HG02610 (cell line): ENCODE measurements at regions not wholly inside any gene's neighbourhood (a gene's known extent, or its start where the extent isn't known, plus 50 kb on each side); places are given as distances from the start of the nearest gene placed in this dataset.
"Not testable (repeated sequence)": the region's sequence is repeated elsewhere in the genome, so short reads cannot be mapped to it uniquely, and the experiment has no call there.

ENCODE experiments used
- ATAC-seq: cut with Tn5 transposase; IDR thresholded peaks from one replicate; pipeline ENCODE4 v1.9.1; 2021; ENCODE audit warnings: mild to moderate bottlenecking, moderate library complexity; ENCODE audit not compliant: unreplicated experiment

DNA sequence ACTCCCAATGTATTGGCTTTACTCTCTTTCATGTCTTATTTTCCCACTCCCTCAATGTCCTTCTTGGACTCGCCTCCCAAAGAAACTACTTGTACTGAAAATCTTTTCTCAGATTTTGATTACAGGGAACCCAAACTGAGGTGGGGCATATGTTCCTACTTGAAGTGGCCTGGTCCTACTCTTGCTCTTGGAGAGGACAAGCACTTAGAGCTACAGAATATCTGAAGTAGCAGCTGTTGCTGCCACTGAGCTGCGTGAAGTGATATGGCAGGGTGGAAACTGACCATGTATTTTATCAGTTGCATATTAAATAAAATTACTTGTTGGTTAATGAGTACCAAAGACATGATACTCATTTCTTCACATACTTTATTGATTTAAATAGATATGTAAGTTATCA, 129.5 kb downstream of the TSEN15 start:
- ATAC-seq: no peak

DNA sequence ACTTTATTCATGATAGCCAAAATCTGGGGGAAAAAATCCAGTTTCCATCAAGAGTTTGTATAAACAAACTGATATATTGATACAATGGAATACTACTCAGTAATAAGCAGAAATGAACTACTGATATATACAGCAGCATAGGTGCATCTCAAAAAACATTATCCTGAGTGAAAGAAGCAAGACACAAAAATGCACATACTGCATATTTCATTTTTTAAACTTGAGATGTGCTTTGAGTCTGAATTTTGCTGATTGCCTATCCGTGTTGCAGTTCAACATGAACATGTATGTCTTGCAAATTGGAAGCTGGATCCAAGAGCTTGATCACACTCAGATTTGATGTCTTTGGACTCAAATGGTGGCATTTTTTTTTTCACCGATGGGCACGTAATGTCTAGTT, 132.4 kb downstream of the TSEN15 start:
- no peak for ATAC-seq

DNA sequence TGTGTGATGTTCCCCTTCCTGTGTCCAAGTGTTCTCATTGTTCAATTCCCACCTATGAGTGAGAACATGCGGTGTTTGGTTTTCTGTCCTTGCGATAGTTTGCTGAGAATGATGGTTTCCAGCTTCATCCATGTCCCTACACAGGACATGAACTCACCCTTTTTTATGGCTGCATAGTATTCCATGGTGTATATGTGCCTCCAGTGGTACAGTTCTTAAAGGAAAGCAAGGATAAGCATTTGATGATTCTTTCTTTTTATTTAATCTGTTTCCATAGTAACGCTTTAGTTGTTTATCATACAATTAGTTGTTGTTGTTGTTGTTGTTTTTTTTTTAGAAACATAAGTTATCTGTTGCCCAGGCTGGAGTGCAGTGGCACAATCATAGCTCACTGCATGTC, 133.1 kb downstream of the TSEN15 start:
- ATAC-seq: not testable (repeated sequence)

DNA sequence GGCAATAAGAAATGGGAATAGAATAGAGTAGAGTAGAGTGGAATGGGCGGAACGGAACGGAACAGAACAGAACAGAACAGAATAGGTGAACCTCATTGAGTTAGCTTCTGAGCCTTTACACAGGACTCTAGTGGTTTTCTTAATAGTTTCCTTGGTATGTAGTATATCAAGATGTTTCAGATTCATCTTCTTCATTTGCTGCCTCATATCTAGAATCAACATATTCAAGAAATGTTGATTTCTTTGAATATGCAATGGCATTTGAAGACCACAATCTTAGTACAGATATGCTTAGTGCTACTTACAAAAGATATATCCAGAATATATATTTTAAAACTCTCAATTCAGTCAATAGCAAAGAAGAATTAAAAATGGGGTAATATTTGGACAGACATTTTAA, 133.8 kb downstream of the TSEN15 start:
- no peak for ATAC-seq

DNA sequence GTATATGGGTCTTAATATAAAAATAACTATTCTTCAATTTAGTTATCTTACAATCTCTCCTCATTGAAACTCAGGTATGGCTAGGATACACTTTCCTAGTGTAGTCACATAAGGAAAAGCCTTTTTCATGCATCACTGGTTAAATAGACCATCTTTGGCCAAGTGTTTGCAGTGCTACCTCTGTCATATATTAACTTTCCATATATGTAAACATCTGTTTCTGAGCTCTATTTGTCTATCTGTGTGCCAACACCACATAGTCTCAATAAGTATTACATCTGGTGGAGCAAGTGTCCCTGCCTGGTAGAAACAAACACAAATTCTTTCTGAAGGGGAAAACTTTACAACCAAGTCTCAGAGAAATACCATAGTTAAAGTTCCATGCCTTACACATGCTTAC, 134.6 kb downstream of the TSEN15 start:
- ATAC-seq: no peak

DNA sequence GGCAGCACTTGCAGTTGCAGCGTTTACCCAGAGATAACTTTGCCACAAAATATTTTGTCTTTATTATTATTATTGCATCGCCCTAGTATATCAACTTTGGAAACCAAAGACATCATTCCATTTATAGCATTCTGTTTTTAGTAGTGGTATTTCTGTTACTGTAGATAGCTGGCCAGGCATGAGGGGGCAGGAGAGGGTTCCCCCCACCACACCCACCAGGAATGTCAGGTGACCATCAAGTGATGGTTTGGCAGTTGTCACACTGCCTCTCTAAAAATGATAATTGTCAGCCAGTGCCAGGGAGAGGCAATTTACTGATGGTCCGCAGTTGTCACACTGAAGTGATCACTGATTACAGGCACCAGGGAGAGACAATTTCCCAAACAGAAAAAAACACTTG, 135.6 kb downstream of the TSEN15 start:
- ATAC-seq: no peak

DNA sequence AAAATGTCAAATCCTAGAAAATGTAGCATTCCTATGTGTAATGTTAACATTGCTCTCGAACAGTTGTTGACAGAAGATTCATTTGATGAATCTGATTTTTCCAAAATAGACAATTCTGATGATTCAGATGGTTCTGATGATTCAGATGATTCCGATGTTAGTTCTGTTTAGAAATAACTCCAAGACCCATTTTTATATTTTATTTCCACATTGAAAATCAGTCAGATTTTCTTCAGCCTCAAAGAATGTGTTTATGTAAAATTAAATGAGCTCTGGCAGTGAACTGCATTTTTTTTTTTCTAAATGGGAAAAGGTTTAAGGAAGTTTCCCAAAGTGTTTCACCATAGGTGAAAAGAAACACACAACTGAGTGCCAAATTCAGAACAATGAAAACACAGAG, 136.5 kb downstream of the TSEN15 start:
- no peak for ATAC-seq

DNA sequence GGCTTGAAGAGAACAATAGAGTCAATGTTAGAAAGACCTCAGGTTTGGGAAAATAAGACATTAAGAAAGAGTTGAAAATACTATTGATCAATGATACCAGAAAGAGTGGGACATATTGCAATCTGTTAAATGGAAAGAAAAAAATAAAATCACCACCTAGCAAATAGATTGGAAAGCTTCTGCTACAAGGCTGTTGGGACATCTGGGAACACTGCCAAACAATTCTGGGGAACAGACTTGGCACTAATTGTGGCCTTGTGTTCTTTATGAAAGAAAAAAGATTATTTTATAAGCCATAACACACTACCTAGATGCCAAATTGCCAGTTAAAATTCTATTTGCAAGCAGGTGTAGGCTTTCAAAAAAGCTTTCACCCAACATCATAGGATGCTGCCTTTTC, 137.8 kb downstream of the TSEN15 start:
- no peak for ATAC-seq

DNA sequence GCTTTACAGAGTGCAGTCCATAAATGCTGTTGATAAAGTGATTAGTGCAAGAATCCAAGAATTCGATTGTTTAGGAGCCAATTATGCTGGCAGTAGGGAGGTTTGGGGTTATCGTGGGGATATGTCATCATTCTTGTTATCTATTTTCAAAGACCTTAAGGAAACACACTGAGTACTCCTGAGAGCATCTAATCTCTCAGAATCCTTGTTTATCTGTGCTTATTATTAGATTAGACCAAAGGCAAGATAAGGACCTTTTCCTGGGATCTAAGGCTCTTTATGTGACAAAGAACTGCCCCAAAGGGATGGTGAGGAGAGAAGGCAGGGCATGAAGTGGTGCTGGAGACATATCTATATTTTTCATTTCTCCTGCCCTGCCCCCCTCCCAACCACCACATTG, 139.1 kb downstream of the TSEN15 start:
- no peak for ATAC-seq

DNA sequence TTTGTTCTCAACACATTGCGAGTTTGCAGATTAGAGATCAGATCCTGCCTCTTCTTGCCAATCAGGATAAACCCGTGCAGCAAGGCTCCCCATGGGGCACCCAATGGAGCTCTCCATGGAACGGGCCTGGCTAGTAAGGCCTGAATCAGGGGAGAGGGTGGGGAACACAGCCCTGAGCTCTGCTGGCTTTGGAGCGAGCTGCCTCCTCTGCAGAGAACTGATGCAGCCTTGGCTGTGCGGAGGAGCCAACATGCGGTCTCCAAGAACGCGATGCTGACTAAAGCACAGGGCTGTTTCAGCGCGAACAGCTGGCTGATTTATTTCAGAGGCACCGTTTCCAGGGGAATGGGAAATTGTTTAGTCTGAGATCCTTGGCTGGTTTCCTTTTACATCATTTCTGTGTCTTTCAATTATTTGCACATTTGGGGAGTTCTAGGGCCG, 139.7 kb downstream of the TSEN15 start:
- ATAC-seq: no peak

DNA sequence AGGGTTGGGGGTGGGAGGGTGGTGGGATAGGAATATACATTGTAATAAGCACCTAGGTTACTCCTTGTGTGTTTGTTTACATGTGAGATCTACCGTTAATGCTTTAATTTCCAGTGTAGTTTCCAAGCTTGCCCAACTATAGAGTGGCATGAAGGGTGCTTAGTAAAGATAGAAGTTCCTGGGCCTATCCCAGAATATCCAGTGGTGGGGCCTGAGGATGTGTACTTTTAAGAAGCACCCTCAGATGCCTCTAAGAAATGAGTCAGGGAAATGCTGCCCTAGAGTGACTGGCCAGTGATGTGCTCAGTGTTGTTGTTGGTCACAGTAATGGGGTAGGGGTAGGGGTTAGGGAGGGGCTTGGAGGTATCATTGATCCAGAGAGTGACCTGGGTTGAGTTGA, 141.3 kb downstream of the TSEN15 start:
- no peak for ATAC-seq

DNA sequence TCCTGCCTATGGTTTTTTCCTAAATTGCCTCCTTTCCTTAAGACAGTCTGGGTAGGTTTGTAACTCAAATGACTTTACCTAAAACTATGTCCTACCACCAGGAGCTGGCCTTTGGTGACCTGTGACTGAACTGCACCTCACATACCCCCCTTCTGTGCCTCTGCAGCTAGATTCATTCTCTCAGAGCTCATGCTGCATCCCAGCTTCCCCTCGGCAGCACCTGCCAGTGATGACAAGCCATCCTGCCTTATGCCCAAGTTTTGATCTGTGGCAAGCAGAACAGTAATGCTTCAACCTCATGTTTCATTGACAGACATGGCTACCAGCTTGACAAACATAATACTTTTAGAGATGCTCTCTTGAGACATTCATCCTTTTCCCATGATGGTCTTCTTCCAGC, 141.9 kb downstream of the TSEN15 start:
- no peak for ATAC-seq

DNA sequence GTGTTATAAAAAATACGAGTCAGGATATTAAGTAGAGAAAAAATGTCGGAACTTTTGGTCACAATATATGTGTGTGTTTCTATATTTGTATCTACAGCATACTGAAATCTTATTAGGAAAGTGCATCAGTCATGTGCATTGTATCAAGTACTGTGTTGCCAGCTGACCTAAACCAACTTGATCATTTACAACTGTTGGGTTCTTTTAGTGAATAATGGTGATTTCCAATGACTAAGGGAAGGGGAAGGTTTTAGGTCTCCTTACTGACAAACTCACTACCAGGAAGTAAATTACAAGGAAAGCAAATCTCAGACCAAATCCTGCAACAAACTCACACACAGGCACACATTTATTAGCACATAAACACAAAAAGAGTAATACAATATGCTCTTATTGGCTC, 142.7 kb downstream of the TSEN15 start:
- no peak for ATAC-seq

DNA sequence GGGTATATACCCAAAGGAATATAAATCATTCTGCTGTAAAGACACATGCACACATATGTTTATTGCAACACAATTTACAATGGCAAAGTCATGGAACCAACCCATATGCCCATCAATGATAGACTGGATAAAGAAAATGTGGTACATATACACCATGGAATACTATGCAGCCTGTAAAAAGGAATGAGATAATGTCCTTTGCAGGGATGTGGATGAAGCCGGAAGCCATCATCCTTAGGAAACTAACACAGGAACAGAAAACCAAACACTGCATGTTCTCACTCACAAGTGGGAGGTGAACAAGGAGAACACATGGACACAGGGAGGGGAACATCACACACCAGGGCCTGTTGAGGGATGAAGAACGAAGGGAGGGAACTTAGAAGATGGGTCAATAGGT, 144.2 kb downstream of the TSEN15 start:
- not testable (repeated sequence) for ATAC-seq

DNA sequence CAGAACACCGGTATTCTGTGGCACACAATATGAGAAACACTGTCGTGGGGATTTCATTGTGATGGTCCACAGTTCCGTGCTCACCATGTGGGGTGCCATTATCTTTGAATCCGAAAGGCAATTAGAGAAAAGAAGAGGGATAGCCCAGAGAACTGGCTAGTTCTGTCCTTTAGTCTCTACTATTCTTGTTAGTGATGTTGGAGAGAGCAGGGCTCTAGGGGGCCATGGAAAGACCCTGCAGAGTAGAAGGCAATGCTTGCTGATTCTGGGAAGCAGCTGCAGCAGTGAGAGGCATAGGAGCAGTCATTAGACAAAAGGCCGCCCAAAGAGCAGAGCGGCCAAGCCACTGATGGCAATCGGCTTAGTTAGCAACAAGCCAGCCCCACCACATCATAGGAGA, 146.3 kb downstream of the TSEN15 start:
- no peak for ATAC-seq

DNA sequence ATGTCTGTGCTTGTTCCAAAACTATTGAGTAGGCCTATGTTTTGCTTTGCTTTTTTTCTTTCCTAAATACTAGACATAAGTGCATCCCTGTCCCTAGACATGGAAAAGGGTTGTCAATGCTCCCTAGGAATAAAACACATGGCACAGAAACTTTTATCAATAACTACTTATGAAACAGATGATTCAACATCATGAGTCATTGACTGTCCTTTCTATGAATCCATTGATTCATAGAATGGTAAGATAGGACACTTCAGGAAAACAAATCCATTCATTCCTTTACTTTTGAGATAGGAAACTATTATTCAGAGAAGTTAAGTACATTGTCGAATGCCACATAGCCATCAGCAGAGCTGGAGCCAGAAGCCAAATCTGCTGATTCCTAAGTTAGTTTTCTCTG, 147.5 kb downstream of the TSEN15 start:
- no peak for ATAC-seq

DNA sequence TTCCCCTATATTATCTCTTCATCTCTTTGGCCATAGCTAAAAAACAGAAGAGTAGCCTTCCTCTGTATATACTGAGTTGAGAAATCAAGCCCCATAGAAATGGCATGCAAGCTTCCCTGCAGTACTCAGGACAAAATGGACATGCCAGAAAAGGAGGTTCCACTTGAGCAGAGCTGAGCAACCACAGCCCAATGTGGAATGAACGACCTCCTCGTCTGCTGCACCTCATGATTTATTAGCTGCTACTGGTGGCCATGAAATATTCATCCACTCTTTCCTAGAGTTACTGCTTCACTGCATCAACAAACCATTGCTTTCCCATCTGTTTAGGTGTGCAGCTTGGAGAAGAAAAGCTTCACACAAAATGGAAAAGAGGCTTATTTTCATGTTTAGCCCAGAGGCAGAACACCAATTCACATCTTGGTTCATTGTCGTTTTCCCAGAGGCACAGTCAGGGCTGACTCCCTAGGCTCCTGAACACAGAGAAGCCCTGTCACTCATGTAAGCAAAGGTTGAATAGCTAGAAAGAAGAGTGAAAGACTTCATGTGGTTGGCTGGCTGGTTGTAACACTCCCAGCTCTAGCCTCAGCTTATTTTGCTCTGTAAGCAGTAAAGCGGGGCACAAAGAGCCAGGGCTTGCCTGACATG, 148.0 kb downstream of the TSEN15 start:
- ATAC-seq: no peak

DNA sequence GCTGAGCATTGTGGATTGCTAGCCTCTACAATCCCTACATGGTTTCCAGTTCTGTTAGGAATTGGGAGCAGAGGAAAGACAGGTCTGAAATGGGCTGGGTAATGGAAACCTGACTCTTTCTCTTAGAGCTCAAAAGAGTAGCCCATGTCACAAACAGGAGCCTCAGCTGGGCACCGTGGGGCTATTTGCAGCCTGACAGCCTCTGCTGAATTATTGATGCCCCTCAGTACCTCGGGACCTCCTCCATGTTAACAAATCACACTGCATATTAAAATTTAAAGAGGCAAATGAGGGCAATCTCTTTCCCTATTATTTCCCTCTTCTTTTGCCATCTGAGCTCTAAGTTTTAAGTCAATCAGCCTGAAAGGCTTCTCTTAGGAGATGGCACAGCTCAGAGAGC, 157.1 kb downstream of the TSEN15 start:
- no peak for ATAC-seq

DNA sequence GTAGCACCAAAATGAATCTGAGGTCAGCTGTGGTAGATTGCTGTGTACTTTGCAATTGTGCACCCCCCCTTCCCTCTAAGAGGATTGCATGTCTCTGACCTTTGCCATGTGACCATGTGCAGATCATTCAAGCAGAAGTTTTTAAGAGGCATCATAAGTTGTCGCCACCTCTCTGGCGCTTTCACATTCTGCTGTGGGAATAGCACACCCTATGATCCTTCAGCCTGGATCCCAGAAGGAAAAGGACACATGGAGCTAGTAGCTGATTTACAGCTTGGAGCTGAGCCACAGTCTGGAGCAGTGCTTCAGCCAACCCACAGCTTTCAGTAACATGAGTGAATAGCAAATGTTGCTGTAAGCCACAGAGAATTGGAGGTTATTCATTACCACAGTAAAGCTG, 158.5 kb downstream of the TSEN15 start:
- no peak for ATAC-seq

DNA sequence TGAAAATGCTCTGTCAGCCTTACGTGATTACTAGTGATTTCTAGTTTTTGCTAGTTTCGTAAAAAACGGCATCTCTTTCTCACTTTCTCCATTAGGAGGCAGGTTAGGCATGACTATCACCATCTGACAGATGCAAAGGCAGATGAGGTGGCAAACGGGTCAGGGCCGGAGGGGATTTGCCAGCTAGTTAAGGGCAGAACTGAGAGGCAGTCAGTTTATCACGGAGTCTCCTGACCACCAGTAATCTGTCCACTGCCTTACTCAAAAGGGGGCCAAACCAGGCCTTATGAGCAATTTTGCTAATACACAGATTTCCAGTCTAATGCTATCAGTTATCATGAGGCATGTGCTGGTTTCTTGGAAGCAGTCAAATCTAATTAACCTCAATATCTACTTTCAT, 159.3 kb downstream of the TSEN15 start:
- ATAC-seq: no peak

DNA sequence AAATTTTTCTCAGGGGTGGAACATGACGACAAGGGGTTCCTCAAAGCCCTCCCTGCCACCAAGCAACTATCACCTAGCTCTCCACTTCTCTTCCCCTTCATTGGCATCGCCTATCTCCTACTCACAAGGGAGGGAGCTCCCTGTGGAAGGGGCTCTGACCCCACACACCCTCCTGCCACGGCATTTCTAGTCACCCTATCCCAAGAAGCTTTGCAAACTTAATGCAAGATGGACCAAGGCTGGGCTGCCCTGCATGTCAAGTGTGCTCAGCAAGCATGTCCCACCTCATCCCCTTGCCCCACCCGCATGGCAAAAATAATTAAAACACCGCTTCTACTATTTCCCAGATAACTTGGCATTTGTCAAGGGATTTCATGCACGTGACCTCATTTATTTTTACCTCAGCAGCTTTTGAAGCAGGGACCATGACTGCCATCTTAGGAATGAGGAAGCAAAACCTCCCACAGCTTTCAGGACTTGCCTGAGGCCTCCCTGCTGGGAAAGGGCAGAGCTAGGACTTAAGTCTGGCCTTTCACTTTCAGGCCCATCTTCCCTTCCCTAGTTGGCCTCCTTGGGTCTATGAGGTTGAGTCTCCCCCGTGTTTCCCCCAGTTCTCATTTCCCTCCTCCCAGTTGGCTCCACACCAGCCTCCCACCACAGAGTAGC, 161.3 kb downstream of the TSEN15 start:
- ATAC-seq: no peak

DNA sequence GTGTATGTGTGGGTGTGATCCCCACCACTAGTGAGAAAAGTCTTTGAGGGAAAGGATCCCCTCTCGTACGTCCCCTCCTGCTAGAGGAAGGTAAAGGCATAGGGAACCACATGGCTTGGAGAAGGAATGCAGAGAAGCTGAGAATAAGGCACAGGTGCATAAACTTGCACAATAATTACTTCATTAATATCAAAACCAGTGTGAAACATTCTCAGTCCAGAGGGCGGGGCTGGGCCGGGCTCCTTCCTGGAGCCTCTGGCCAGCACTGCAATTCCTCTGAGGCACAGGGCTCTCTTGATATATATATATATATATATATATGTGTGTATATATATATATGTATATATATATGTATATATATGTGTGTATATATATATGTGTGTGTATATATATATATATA, 162.6 kb downstream of the TSEN15 start:
- ATAC-seq: no peak
